ENCODE measurements at regions not wholly inside any gene's neighbourhood (a gene's known extent, or its start where the extent isn't known, plus 50 kb on each side); places are given as distances from the start of the nearest gene placed in this dataset.

DNA sequence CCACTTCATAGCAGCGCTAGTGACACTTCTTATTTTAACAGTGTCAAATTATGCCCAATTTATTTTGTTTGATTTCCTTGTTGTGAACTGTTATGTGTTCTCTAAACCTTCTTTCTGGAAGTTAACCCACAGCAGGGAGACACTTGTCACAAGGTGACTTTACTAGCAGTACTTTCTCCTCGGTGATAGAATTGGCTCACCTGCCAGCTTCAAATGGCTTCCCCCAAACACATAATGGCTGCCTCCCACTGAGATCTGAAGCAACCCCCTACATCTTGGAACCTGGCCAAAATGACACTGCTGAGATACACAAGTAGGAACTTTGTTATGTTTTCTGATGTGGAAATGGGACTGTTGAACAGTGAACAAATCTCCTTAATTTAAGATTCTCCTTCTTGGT is 238.8 kb upstream of the DPH6 start (continued):
- TF ChIP-seq, protein P1, sequence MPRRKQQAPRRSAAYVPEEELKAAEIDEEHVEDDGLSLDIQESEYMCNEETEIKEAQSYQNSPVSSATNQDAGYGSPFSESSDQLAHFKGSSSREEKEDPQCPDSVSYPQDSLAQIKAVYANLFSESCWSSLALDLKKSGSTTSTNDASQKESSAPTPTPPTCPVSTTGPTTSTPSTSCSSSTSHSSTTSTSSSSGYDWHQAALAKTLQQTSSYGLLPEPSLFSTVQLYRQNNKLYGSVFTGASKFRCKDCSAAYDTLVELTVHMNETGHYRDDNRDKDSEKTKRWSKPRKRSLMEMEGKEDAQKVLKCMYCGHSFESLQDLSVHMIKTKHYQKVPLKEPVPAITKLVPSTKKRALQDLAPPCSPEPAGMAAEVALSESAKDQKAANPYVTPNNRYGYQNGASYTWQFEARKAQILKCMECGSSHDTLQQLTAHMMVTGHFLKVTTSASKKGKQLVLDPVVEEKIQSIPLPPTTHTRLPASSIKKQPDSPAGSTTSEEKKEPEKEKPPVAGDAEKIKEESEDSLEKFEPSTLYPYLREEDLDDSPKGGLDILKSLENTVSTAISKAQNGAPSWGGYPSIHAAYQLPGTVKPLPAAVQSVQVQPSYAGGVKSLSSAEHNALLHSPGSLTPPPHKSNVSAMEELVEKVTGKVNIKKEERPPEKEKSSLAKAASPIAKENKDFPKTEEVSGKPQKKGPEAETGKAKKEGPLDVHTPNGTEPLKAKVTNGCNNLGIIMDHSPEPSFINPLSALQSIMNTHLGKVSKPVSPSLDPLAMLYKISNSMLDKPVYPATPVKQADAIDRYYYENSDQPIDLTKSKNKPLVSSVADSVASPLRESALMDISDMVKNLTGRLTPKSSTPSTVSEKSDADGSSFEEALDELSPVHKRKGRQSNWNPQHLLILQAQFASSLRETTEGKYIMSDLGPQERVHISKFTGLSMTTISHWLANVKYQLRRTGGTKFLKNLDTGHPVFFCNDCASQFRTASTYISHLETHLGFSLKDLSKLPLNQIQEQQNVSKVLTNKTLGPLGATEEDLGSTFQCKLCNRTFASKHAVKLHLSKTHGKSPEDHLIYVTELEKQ (tag by site-specific recombination; IDR thresholded peaks at IDR 0.05; ENCODE audit: borderline replicate concordance) = no peak
- no peak for TF ChIP-seq ZBTB17 (tag by site-specific recombination; IDR thresholded peaks at IDR 0.05)
- 0 out of 2 replicates have a peak, but pooled peaks have one; percentile 53 for TF ChIP-seq IKZF3 (tag by site-specific recombination; IDR thresholded peaks at IDR 0.05)
- TF ChIP-seq, protein P2, sequence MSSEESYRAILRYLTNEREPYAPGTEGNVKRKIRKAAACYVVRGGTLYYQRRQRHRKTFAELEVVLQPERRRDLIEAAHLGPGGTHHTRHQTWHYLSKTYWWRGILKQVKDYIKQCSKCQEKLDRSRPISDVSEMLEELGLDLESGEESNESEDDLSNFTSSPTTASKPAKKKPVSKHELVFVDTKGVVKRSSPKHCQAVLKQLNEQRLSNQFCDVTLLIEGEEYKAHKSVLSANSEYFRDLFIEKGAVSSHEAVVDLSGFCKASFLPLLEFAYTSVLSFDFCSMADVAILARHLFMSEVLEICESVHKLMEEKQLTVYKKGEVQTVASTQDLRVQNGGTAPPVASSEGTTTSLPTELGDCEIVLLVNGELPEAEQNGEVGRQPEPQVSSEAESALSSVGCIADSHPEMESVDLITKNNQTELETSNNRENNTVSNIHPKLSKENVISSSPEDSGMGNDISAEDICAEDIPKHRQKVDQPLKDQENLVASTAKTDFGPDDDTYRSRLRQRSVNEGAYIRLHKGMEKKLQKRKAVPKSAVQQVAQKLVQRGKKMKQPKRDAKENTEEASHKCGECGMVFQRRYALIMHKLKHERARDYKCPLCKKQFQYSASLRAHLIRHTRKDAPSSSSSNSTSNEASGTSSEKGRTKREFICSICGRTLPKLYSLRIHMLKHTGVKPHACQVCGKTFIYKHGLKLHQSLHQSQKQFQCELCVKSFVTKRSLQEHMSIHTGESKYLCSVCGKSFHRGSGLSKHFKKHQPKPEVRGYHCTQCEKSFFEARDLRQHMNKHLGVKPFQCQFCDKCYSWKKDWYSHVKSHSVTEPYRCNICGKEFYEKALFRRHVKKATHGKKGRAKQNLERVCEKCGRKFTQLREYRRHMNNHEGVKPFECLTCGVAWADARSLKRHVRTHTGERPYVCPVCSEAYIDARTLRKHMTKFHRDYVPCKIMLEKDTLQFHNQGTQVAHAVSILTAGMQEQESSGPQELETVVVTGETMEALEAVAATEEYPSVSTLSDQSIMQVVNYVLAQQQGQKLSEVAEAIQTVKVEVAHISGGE (tag by site-specific recombination; conservative IDR thresholded peaks at IDR 0.05; ENCODE audit: low read depth) = no peak
- peak; percentile 99 for TF ChIP-seq GLIS1 (tag by site-specific recombination; IDR thresholded peaks at IDR 0.05)
- peak; percentile 99 for TF ChIP-seq ZIC2 (tag by site-specific recombination; IDR thresholded peaks at IDR 0.05)

DNA sequence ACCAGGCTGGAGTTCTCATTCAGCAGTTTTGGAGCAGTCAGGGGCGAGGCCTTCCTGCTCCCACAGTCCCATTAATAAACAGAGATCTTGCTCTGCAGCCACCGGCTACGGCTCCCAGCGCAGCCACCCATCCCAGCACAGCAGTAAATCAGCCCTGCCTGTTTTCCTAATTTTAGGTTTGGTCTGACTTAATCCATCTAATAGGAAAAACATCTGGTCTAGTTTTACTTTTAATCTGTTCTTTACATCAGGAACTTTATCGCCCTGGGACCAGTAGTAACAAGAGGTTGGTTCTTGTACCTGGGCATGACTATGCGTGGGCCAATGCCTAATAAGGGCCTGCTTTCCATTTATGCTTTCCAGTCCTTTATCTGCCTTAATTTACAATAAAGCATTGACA is 264.0 kb upstream of the DPH6 start:
- ChIA-PET POLR2A (no interaction called here), CTCF (no interaction called here)
- no peaks in the 10 kb centered on the region for H3K9me3 ChIP-seq (ENCODE audit: control insufficient read depth, insufficient read depth, low read depth, low read length)
- TF ChIP-seq ZEB2 (tag by site-specific recombination; IDR thresholded peaks at IDR 0.05) (no peak), ZNF776 (tag by site-specific recombination; IDR thresholded peaks at IDR 0.05; ENCODE audit: borderline replicate concordance) (no peak), ZNF223 (tag by site-specific recombination; IDR thresholded peaks at IDR 0.05) (no peak), ZNF10 (tag by site-specific recombination; IDR thresholded peaks at IDR 0.05) (no peak), TRIM28 (IDR thresholded peaks at IDR 0.05; ENCODE audit: borderline replicate concordance, low read length) (no peak), ZNF777 (tag by site-specific recombination; IDR thresholded peaks at IDR 0.05; ENCODE audit: borderline replicate concordance) (no peak), ZFHX2 (tag by site-specific recombination; conservative IDR thresholded peaks at IDR 0.05) (no peak), ZNF350 (tag by site-specific recombination; IDR thresholded peaks at IDR 0.05) (no peak), ZNF175 (tag by site-specific recombination; IDR thresholded peaks at IDR 0.05) (no peak), ZFP41 (tag by site-specific recombination; IDR thresholded peaks at IDR 0.05; ENCODE audit: borderline replicate concordance) (no peak), ZNF530 (tag by site-specific recombination; IDR thresholded peaks at IDR 0.05; ENCODE audit: low read depth) (no peak), ZNF555 (tag by site-specific recombination; conservative IDR thresholded peaks at IDR 0.05) (no peak)
- TF ChIP-seq, protein P3, sequence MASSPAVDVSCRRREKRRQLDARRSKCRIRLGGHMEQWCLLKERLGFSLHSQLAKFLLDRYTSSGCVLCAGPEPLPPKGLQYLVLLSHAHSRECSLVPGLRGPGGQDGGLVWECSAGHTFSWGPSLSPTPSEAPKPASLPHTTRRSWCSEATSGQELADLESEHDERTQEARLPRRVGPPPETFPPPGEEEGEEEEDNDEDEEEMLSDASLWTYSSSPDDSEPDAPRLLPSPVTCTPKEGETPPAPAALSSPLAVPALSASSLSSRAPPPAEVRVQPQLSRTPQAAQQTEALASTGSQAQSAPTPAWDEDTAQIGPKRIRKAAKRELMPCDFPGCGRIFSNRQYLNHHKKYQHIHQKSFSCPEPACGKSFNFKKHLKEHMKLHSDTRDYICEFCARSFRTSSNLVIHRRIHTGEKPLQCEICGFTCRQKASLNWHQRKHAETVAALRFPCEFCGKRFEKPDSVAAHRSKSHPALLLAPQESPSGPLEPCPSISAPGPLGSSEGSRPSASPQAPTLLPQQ (tag by site-specific recombination; IDR thresholded peaks at IDR 0.05) = no peak
- TF ChIP-seq, protein P4, sequence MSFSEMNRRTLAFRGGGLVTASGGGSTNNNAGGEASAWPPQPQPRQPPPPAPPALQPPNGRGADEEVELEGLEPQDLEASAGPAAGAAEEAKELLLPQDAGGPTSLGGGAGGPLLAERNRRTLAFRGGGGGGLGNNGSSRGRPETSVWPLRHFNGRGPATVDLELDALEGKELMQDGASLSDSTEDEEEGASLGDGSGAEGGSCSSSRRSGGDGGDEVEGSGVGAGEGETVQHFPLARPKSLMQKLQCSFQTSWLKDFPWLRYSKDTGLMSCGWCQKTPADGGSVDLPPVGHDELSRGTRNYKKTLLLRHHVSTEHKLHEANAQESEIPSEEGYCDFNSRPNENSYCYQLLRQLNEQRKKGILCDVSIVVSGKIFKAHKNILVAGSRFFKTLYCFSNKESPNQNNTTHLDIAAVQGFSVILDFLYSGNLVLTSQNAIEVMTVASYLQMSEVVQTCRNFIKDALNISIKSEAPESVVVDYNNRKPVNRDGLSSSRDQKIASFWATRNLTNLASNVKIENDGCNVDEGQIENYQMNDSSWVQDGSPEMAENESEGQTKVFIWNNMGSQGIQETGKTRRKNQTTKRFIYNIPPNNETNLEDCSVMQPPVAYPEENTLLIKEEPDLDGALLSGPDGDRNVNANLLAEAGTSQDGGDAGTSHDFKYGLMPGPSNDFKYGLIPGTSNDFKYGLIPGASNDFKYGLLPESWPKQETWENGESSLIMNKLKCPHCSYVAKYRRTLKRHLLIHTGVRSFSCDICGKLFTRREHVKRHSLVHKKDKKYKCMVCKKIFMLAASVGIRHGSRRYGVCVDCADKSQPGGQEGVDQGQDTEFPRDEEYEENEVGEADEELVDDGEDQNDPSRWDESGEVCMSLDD (tag by site-specific recombination; IDR thresholded peaks at IDR 0.05) = no peak
- TF ChIP-seq, protein P5, sequence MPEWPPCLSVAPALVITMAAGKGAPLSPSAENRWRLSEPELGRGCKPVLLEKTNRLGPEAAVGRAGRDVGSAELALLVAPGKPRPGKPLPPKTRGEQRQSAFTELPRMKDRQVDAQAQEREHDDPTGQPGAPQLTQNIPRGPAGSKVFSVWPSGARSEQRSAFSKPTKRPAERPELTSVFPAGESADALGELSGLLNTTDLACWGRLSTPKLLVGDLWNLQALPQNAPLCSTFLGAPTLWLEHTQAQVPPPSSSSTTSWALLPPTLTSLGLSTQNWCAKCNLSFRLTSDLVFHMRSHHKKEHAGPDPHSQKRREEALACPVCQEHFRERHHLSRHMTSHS (tag by site-specific recombination; IDR thresholded peaks at IDR 0.05) = no peak
- no peaks in the 10 kb centered on the region for H3K4me1 ChIP-seq (ENCODE audit: control insufficient read depth, insufficient read depth, low read length)
- no peaks in the 10 kb centered on the region for H3K36me3 ChIP-seq (ENCODE audit: control insufficient read depth in 2 of 2, insufficient read depth in 1 of 2, low read length in 2 of 2)
- H3K27ac ChIP-seq (ENCODE audit: extremely low read depth, low read depth, low read length) = no peak overlapping the region
- no peak overlapping the region for H3K4me3 ChIP-seq (ENCODE audit: low read depth, low read length)

Measured in HEK293 (cell line).